HG03457 (cell line): ENCODE measurements at regions not wholly inside any gene's neighbourhood (a gene's known extent, or its start where the extent isn't known, plus 50 kb on each side); places are given as distances from the start of the nearest gene placed in this dataset.
"Not testable (repeated sequence)": the region's sequence is repeated elsewhere in the genome, so short reads cannot be mapped to it uniquely, and the experiment has no call there.

ENCODE experiments used
- ATAC-seq: cut with Tn5 transposase; IDR thresholded peaks from one replicate; pipeline ENCODE4 v1.9.1; 2021; ENCODE audit warnings: moderate number of reproducible peaks; ENCODE audit not compliant: unreplicated experiment

GRCh38 chr6:68071740-68072139, 563.3 kb upstream of the ADGRB3 start:
- no peak for ATAC-seq

- ATAC-seq, result no peak
Measured at GRCh38 chr6:68069921-68070710, 565.0 kb upstream of the ADGRB3 start.

GRCh38 chr6:68059899-68060298, 575.2 kb upstream of the ADGRB3 start:
- ATAC-seq, result no peak

- no peak for ATAC-seq
Measured at GRCh38 chr6:68059261-68059660, 575.8 kb upstream of the ADGRB3 start.

- not testable (repeated sequence) for ATAC-seq
Measured at GRCh38 chr6:68056596-68056995, 578.5 kb upstream of the ADGRB3 start.

GRCh38 chr6:68054756-68055155, 580.3 kb upstream of the ADGRB3 start:
- ATAC-seq, result no peak

- ATAC-seq, result no peak
Measured at GRCh38 chr6:68053805-68054373, 581.2 kb upstream of the ADGRB3 start.

GRCh38 chr6:68052234-68052633, 582.8 kb upstream of the ADGRB3 start:
- no peak for ATAC-seq

GRCh38 chr6:68049562-68049961, 585.5 kb upstream of the ADGRB3 start:
- no peak for ATAC-seq

GRCh38 chr6:68046756-68047155, 588.3 kb upstream of the ADGRB3 start:
- ATAC-seq, result no peak

GRCh38 chr6:68046302-68046701, 588.8 kb upstream of the ADGRB3 start:
- no peak for ATAC-seq

GRCh38 chr6:68045193-68045592, 589.9 kb upstream of the ADGRB3 start:
- no peak for ATAC-seq

- ATAC-seq, result no peak
Measured at GRCh38 chr6:68044264-68044663, 590.8 kb upstream of the ADGRB3 start.

- ATAC-seq, result no peak
Measured at GRCh38 chr6:68043122-68043398, 592.0 kb upstream of the ADGRB3 start.

- ATAC-seq, result no peak
Measured at GRCh38 chr6:68042339-68043121, 592.6 kb upstream of the ADGRB3 start.

- no peak for ATAC-seq
Measured at GRCh38 chr6:68040780-68041179, 594.3 kb upstream of the ADGRB3 start.

GRCh38 chr6:68040312-68040778, 594.7 kb upstream of the ADGRB3 start:
- no peak for ATAC-seq

- no peak for ATAC-seq
Measured at GRCh38 chr6:68039641-68040311, 595.3 kb upstream of the ADGRB3 start.

GRCh38 chr6:68038815-68039408, 596.2 kb upstream of the ADGRB3 start:
- ATAC-seq, result no peak

- ATAC-seq, result no peak
Measured at GRCh38 chr6:68032217-68032616, 602.9 kb upstream of the ADGRB3 start.

- no peak for ATAC-seq
Measured at GRCh38 chr6:68031054-68031453, 604.0 kb upstream of the ADGRB3 start.
